ENCODE measurements at regions not wholly inside any gene's neighbourhood (a gene's known extent, or its start where the extent isn't known, plus 50 kb on each side); places are given as distances from the start of the nearest gene placed in this dataset.

- no peaks in the 10 kb centered on the region for H3K9me2 ChIP-seq (replicated peaks; ENCODE audit: insufficient read depth, low read length)
- H2AFZ ChIP-seq (ENCODE audit: low read length) = no peak overlapping the region
- H3K36me3 ChIP-seq (replicated peaks; ENCODE audit: insufficient read depth, low read length) = no peaks in the 10 kb centered on the region
- no peak overlapping the region for H3K4me2 ChIP-seq (ENCODE audit: low read depth, low read length)
- no peaks in the 10 kb centered on the region for H3F3A ChIP-seq (ENCODE audit: insufficient read depth, low read length)
- H3K9ac ChIP-seq (ENCODE audit: low read length) = no peak overlapping the region
- no peaks in the 10 kb centered on the region for H3K4me1 ChIP-seq (ENCODE audit: low read length)
- TF ChIP-seq CTCF (IDR thresholded peaks at IDR 0.05; ENCODE audit: low read length) (no peak), EZH2 (optimal IDR thresholded peaks at IDR 0.05; ENCODE audit: low read depth, low read length) (no peak), EZH2phosphoT487 (IDR thresholded peaks at IDR 0.05; ENCODE audit: low read length) (no peak)
- no peaks in the 10 kb centered on the region for H3K79me2 ChIP-seq (ENCODE audit: low read length)
- no peaks in the 10 kb centered on the region for H3K27me3 ChIP-seq (replicated peaks; ENCODE audit: insufficient read depth, low read length)
- DNase-seq = no peak
- H3K4me3 ChIP-seq (ENCODE audit: low read length) = no peak overlapping the region
- no peaks in the 10 kb centered on the region for H4K20me1 ChIP-seq (ENCODE audit: insufficient read depth, low read length)
- H3K9me3 ChIP-seq (replicated peaks; ENCODE audit: insufficient read depth, low read length) = no peaks in the 10 kb centered on the region
- H3K27ac ChIP-seq (ENCODE audit: low read length) = no peak overlapping the region
Measured at GRCh38 chrX:55149242-55149641, 60.4 kb downstream of the PAGE2 start.

GRCh38 chrX:55151199-55151598, 62.4 kb downstream of the PAGE2 start:
- Histone ChIP-seq H3K4me1 (ENCODE audit: low read length) (no peaks in the 10 kb centered on the region), H3K4me2 (ENCODE audit: low read depth, low read length) (no peak overlapping the region), H3F3A (ENCODE audit: insufficient read depth, low read length) (no peaks in the 10 kb centered on the region), H3K4me3 (ENCODE audit: low read length) (no peak overlapping the region), H3K36me3 (replicated peaks; ENCODE audit: insufficient read depth, low read length) (no peaks in the 10 kb centered on the region), H4K20me1 (ENCODE audit: insufficient read depth, low read length) (no peaks in the 10 kb centered on the region), H3K9me3 (replicated peaks; ENCODE audit: insufficient read depth, low read length) (no peaks in the 10 kb centered on the region), H3K79me2 (ENCODE audit: low read length) (no peaks in the 10 kb centered on the region), H3K27ac (ENCODE audit: low read length) (no peak overlapping the region), H3K9ac (ENCODE audit: low read length) (no peak overlapping the region), H3K27me3 (replicated peaks; ENCODE audit: insufficient read depth, low read length) (no peaks in the 10 kb centered on the region), H3K9me2 (replicated peaks; ENCODE audit: insufficient read depth, low read length) (no peaks in the 10 kb centered on the region), H2AFZ (ENCODE audit: low read length) (no peak overlapping the region)
- TF ChIP-seq EZH2phosphoT487 (IDR thresholded peaks at IDR 0.05; ENCODE audit: low read length) (no peak), CTCF (IDR thresholded peaks at IDR 0.05; ENCODE audit: low read length) (no peak), EZH2 (optimal IDR thresholded peaks at IDR 0.05; ENCODE audit: low read depth, low read length) (no peak)
- DNase-seq = no peak

GRCh38 chrX:55159551-55159950, 60.6 kb upstream of the PAGE5 start:
- H3K27me3 ChIP-seq (replicated peaks; ENCODE audit: insufficient read depth, low read length) = no peaks in the 10 kb centered on the region
- H3K79me2 ChIP-seq (ENCODE audit: low read length) = no peaks in the 10 kb centered on the region
- no peak overlapping the region for H3K9ac ChIP-seq (ENCODE audit: low read length)
- no peaks in the 10 kb centered on the region for H3K36me3 ChIP-seq (replicated peaks; ENCODE audit: insufficient read depth, low read length)
- H2AFZ ChIP-seq (ENCODE audit: low read length) = no peak overlapping the region; the same call in 1 of the 2 replicates
- no peak overlapping the region for H3K4me3 ChIP-seq (ENCODE audit: low read length)
- no peaks in the 10 kb centered on the region for H3K4me1 ChIP-seq (ENCODE audit: low read length)
- DNase-seq = no peak
- H3K27ac ChIP-seq (ENCODE audit: low read length) = no peak overlapping the region
- no peaks in the 10 kb centered on the region for H4K20me1 ChIP-seq (ENCODE audit: insufficient read depth, low read length)
- no peaks in the 10 kb centered on the region for H3K9me2 ChIP-seq (replicated peaks; ENCODE audit: insufficient read depth, low read length)
- no peaks in the 10 kb centered on the region for H3K9me3 ChIP-seq (replicated peaks; ENCODE audit: insufficient read depth, low read length)
- peak overlapping the region; percentile 41; the same call in 1 of the 2 replicates for H3K4me2 ChIP-seq (ENCODE audit: low read depth, low read length)
- no peaks in the 10 kb centered on the region for H3F3A ChIP-seq (ENCODE audit: insufficient read depth, low read length)
- TF ChIP-seq EZH2phosphoT487 (IDR thresholded peaks at IDR 0.05; ENCODE audit: low read length) (no peak), EZH2 (optimal IDR thresholded peaks at IDR 0.05; ENCODE audit: low read depth, low read length) (no peak), CTCF (IDR thresholded peaks at IDR 0.05; ENCODE audit: low read length) (no peak)
